ENCODE measurements at regions not wholly inside any gene's neighbourhood (a gene's known extent, or its start where the extent isn't known, plus 50 kb on each side); places are given as distances from the start of the nearest gene placed in this dataset.

DNA sequence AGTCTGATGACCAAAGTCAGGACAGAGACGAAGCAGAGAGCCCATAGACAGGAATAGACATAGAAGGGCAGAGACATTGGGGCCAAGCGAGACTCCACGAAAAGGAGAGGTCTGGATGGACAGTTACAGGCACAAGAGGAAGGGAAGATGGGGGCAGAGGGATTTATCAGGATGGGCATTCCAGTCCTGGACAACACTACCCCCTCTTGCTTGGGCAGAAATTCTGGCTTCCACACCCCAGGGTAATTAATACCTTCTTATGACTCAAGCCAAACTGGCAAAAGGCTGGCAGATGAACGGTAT, 82.2 kb upstream of the MAFB start:
- TF ChIP-seq CTCF (IDR thresholded peaks at IDR 0.05) (no peak), POLR2A (IDR thresholded peaks at IDR 0.05) (no peak), POLR2AphosphoS5 (IDR thresholded peaks at IDR 0.05) (no peak)
